PC-9 (cell line): ENCODE measurements at regions not wholly inside any gene's neighbourhood (a gene's known extent, or its start where the extent isn't known, plus 50 kb on each side); places are given as distances from the start of the nearest gene placed in this dataset.
"Not testable (repeated sequence)": the region's sequence is repeated elsewhere in the genome, so short reads cannot be mapped to it uniquely, and the experiment has no call there.

ENCODE experiments used
- BruUV-seq: library from RNA; stranded (reverse); fragments of 400-500 nt; replicated peaks from 2 replicates; lab custom pipeline; 2021; lab: Mats Ljungman, UMichigan
- CTCF ChIA-PET: fragments of 300-600 bp; sonication (Branson Sonifier 250); formaldehyde crosslinking; loops from one replicate; lab custom pipeline; 2022; ENCODE audit warnings: antibody characterized with exemption; lab: Charles Lee
- POLR2A ChIA-PET: fragments of 300-600 bp; sonication (Branson Sonifier 250); formaldehyde crosslinking; loops from one replicate; lab custom pipeline; 2022; ENCODE audit warnings: antibody characterized with exemption; ENCODE audit not compliant: unreplicated experiment; lab: Charles Lee
- DNase-seq, 2 experiments: peaks; one replicate each; pipeline versions ENCODE4 v3.0.0 to v3.0.0-alpha.2; 2015 to 2022; ENCODE audit warnings: mixed read lengths in 1 of 2
- H2AFZ ChIP-seq: fragments of 200-600 bp; sonication (generic); 2 replicates; pipeline ENCODE4 v1.8.1; 2017; ENCODE audit warnings: antibody characterized with exemption
- H3F3A ChIP-seq: fragments of 200-600 bp; sonication (generic); 2 replicates; pipeline ENCODE4 v1.8.1; 2017; ENCODE audit warnings: antibody characterized with exemption, mild to moderate bottlenecking, low read depth; ENCODE audit not compliant: insufficient read depth
- H3K27ac ChIP-seq: fragments of 200-600 bp; sonication (generic); 2 replicates; pipeline ENCODE4 v1.6.1; 2016; ENCODE audit warnings: mixed run types
- H3K27me3 ChIP-seq: fragments of 200-600 bp; sonication (generic); 2 replicates; pipeline ENCODE4 v1.6.1; 2016; ENCODE audit warnings: low read depth, mixed run types; ENCODE audit not compliant: insufficient read depth
- H3K36me3 ChIP-seq: fragments of 200-600 bp; sonication (generic); 2 replicates; pipeline ENCODE4 v1.6.1; 2016; ENCODE audit warnings: low read depth, mixed run types
- H3K4me1 ChIP-seq: fragments of 200-600 bp; sonication (generic); replicated peaks from 2 replicates; pipeline ENCODE4 v1.6.1; 2016; ENCODE audit warnings: mixed run types; ENCODE audit not compliant: insufficient read depth
- H3K4me2 ChIP-seq: fragments of 200-600 bp; sonication (generic); 2 replicates; pipeline ENCODE4 v1.6.1; 2017; ENCODE audit warnings: mixed run types
- H3K4me3 ChIP-seq: fragments of 200-600 bp; sonication (generic); 2 replicates; pipeline ENCODE4 v1.6.1; 2016; ENCODE audit warnings: mixed run types
- H3K79me2 ChIP-seq: fragments of 200-600 bp; sonication (generic); 2 replicates; pipeline ENCODE4 v1.6.1; 2017; ENCODE audit warnings: low read depth, mixed run types
- H3K9me2 ChIP-seq: fragments of 200-600 bp; sonication (generic); 2 replicates; pipeline ENCODE4 v1.8.1; 2017; ENCODE audit warnings: mild to moderate bottlenecking; ENCODE audit not compliant: insufficient read depth
- H3K9me3 ChIP-seq: fragments of 200-600 bp; sonication (generic); 2 replicates; pipeline ENCODE4 v1.8.1; 2016; ENCODE audit warnings: low read depth; ENCODE audit not compliant: insufficient read depth
- H4K20me1 ChIP-seq: fragments of 200-600 bp; sonication (generic); 2 replicates; pipeline ENCODE4 v1.8.1; 2017; ENCODE audit not compliant: insufficient read depth
- CTCF ChIP-seq: fragments of 200-600 bp; sonication (generic); conservative IDR thresholded peaks from 2 replicates; pipeline ENCODE4 v1.6.1; 2017; ENCODE audit warnings: mixed run types, antibody characterized with exemption, mild to moderate bottlenecking, moderate library complexity
- EZH2 ChIP-seq: fragments of 200-600 bp; sonication (generic); IDR thresholded peaks from 2 replicates; pipeline ENCODE4 v1.8.0; 2017; ENCODE audit warnings: antibody characterized with exemption, low read depth
- intact Hi-C: fragments of 100-400 bp; cut with micrococcal nuclease; formaldehyde crosslinking; loops from one replicate; pipeline ENCODE4 v1.10.0; 2022; ENCODE audit not compliant: unreplicated experiment

- no peaks in the 10 kb centered on the region for H3K9me2 ChIP-seq
- TF ChIP-seq EZH2 (no peak), CTCF (no peak)
- no peak overlapping the region for H3K27ac ChIP-seq
- H3K4me2 ChIP-seq = no peak overlapping the region
- peaks cover 72% of the 10 kb centered on the region for H3K27me3 ChIP-seq
- H3F3A ChIP-seq = no peaks in the 10 kb centered on the region
- H3K9me3 ChIP-seq = no peaks in the 10 kb centered on the region
- intact Hi-C loops = no loop called here
- H3K79me2 ChIP-seq = no peaks in the 10 kb centered on the region
- no peaks in the 10 kb centered on the region for H3K4me1 ChIP-seq
- POLR2A ChIA-PET = no interaction called here
- H3K36me3 ChIP-seq = no peaks in the 10 kb centered on the region
- BruUV-seq = no TSS peak
- CTCF ChIA-PET = no interaction called here
- H4K20me1 ChIP-seq = no peaks in the 10 kb centered on the region
- no peak for DNase-seq
- H2AFZ ChIP-seq = no peak overlapping the region
- H3K4me3 ChIP-seq = no peak overlapping the region
These were observed 479.8 kb downstream of the DIRAS2 start for GRCh38 chr9:90162819-90163218.

- no peak overlapping the region for H3K27ac ChIP-seq
- H3F3A ChIP-seq = no peaks in the 10 kb centered on the region
- ChIA-PET CTCF (no interaction called here), POLR2A (no interaction called here)
- H3K9me3 ChIP-seq = no peaks in the 10 kb centered on the region
- no peaks in the 10 kb centered on the region for H3K4me1 ChIP-seq
- no peak overlapping the region for H3K4me3 ChIP-seq
- no peaks in the 10 kb centered on the region for H4K20me1 ChIP-seq
- no peaks in the 10 kb centered on the region for H3K9me2 ChIP-seq
- BruUV-seq = no TSS peak
- no peaks in the 10 kb centered on the region for H3K36me3 ChIP-seq
- H2AFZ ChIP-seq = no peak overlapping the region
- peaks cover 63% of the 10 kb centered on the region for H3K27me3 ChIP-seq
- intact Hi-C loops = no loop called here
- no peaks in the 10 kb centered on the region for H3K79me2 ChIP-seq
- TF ChIP-seq CTCF = no peak
- TF ChIP-seq EZH2 = no peak
- DNase-seq = no peak
- no peak overlapping the region for H3K4me2 ChIP-seq
These were observed 477.3 kb downstream of the DIRAS2 start for GRCh38 chr9:90165281-90165680.

GRCh38 chr9:90166374-90166773, 476.2 kb downstream of the DIRAS2 start:
- H4K20me1 ChIP-seq, H3K4me2 ChIP-seq, H3K79me2 ChIP-seq, H3F3A ChIP-seq, H3K36me3 ChIP-seq, H3K27ac ChIP-seq, H3K9me2 ChIP-seq, DNase-seq, H3K4me3 ChIP-seq, BruUV-seq, H3K4me1 ChIP-seq, CTCF ChIA-PET, POLR2A ChIA-PET, H3K9me3 ChIP-seq, H2AFZ ChIP-seq, intact Hi-C loops: not testable (repeated sequence)
- H3K27me3 ChIP-seq = peaks cover 54% of the 10 kb centered on the region

- BruUV-seq = no TSS peak
- intact Hi-C loops = no loop called here
- Histone ChIP-seq H3K4me2 (no peak overlapping the region), H4K20me1 (no peaks in the 10 kb centered on the region), H3K4me1 (no peaks in the 10 kb centered on the region), H3F3A (no peaks in the 10 kb centered on the region), H3K4me3 (no peak overlapping the region), H3K36me3 (no peaks in the 10 kb centered on the region), H3K9me2 (no peaks in the 10 kb centered on the region), H2AFZ (no peak overlapping the region), H3K27me3 (peaks cover 53% of the 10 kb centered on the region), H3K79me2 (no peaks in the 10 kb centered on the region), H3K9me3 (no peaks in the 10 kb centered on the region), H3K27ac (no peak overlapping the region)
- ChIA-PET POLR2A (no interaction called here), CTCF (no interaction called here)
- DNase-seq = no peak
- TF ChIP-seq EZH2 = no peak
- no peak for TF ChIP-seq CTCF
These were observed 474.7 kb downstream of the DIRAS2 start for GRCh38 chr9:90167914-90168313.
